Nephron (organoid): ENCODE measurements at regions not wholly inside any gene's neighbourhood (a gene's known extent, or its start where the extent isn't known, plus 50 kb on each side); places are given as distances from the start of the nearest gene placed in this dataset.
"Not testable (repeated sequence)": the region's sequence is repeated elsewhere in the genome, so short reads cannot be mapped to it uniquely, and the experiment has no call there.

Experiments used
- H3K27ac Mint-ChIP-seq, 3 experiments: 2 replicates each; pipeline ENCODE4 v1.8.0; 2020; ENCODE audit warnings: mixed read lengths in 3 of 3, mild to moderate bottlenecking in 2 of 3, moderate library complexity in 1 of 3
- H3K27me3 Mint-ChIP-seq: 2 replicates; pipeline ENCODE4 v1.8.0; 2021; ENCODE audit warnings: low read depth, mild to moderate bottlenecking, moderate library complexity, mixed read lengths
- H3K36me3 Mint-ChIP-seq: 2 replicates; pipeline ENCODE4 v1.8.0; 2020; ENCODE audit warnings: low read depth, mixed read lengths
- H3K4me1 Mint-ChIP-seq: 2 replicates; pipeline ENCODE4 v1.8.0; 2020; ENCODE audit warnings: mixed read lengths
- H3K4me3 Mint-ChIP-seq, 3 experiments: 2 replicates each; pipeline ENCODE4 v1.8.0; 2020; ENCODE audit warnings: mild to moderate bottlenecking in 3 of 3, mixed read lengths in 3 of 3, moderate library complexity in 2 of 3
- H3K9me3 Mint-ChIP-seq: 2 replicates; pipeline ENCODE4 v1.8.0; 2020; ENCODE audit warnings: mixed read lengths
- CTCF ChIP-seq, 3 experiments: fragments of 200-600 bp; sonication (generic); IDR thresholded peaks; one replicate each; pipeline ENCODE4 v1.5.0; 2021; ENCODE audit warnings: antibody characterized with exemption in 3 of 3; ENCODE audit not compliant: unreplicated experiment in 3 of 3

DNA sequence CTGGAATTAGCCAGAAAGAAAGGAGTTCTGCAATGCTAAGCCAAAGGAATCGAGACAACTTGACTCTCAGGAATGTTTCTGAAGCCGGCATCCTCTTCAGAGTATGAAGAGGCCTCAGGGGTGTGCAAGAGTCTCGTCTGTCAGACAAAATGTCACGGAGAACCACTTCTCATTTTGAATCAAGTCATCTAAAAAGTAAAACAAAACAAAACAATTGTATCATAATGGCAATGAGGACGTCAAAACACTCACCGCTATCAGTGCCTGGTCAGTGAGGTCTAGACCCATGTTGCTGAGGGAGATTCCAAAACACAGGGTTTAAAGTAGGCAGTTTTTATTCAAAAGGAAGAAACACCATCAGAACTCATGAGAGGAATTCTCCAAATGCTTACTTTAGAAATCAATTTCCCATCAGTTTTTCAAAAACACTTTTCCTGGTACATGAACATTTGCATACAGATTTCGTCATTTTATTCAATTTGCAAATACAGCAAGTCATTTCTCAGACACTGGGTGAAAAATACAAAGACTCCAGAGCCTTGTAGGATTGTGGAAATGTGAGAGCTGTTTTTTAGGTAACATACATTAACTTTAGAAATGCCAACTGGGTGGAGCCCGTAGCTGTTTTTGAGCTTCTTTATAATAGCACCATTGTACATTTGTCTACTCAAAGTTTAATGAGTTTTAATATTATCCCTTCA lies 89.5 kb upstream of the MAP3K1 start:
- Mint-ChIP-seq H3K4me1 (no peaks in the 10 kb centered on the region), H3K27me3 (peaks cover 4% of the 10 kb centered on the region), H3K9me3 (no peaks in the 10 kb centered on the region), H3K4me3 (no peak overlapping the region), H3K27ac (no peak overlapping the region), H3K36me3 (no peaks in the 10 kb centered on the region)
- TF ChIP-seq CTCF (IDR thresholded peaks at IDR 0.05; ENCODE audit: unreplicated experiment in 3 of 3) = no peak

DNA sequence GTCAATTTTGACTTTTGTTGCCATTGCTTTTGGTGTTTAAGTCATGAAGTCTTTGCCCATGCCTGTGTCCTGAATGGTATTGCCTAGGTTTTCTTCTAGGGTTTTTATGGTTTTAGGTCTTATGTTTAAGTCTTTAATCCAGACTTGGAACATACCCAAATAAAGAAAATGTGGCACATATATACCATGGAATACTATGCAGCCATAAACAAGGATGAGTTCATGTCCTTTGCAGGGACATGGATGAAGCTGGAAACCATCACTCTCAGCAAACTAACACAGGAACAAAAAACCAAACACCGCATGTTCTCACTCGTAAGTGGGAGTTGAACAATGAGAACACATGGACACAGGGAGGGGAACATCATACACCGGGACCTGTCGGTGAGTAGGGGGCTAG lies 90.5 kb upstream of the MAP3K1 start:
- not testable (repeated sequence) for H3K9me3 Mint-ChIP-seq, H3K27me3 Mint-ChIP-seq, H3K27ac Mint-ChIP-seq, H3K36me3 Mint-ChIP-seq, H3K4me1 Mint-ChIP-seq, H3K4me3 Mint-ChIP-seq

DNA sequence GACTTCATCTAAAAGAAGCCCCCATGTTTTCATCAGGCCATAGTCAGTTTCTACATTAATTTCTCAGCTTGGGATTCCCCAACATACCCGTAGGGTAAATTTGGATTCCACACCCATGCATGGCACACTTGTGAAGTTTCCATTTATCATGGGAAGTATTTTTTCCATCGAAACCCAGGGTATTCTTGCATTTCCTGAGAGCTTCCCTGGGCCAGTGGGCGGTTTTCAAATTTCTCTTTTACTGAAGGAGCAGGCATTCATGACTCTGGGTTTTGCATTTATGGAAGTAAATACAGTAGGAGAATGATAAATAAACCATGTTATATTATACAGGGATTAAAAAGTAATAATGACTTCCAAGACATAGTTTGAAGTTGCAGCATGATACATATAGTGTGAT lies 93.0 kb upstream of the MAP3K1 start:
- Mint-ChIP-seq H3K4me3 (no peak overlapping the region), H3K27me3 (no peaks in the 10 kb centered on the region), H3K4me1 (peaks cover 5% of the 10 kb centered on the region), H3K27ac (no peak overlapping the region), H3K9me3 (no peaks in the 10 kb centered on the region), H3K36me3 (no peaks in the 10 kb centered on the region)
- TF ChIP-seq CTCF (IDR thresholded peaks at IDR 0.05; ENCODE audit: unreplicated experiment in 3 of 3) = no peak

- peak overlapping the region; percentile 45 to 58 (median 52) for H3K27ac Mint-ChIP-seq
- no peaks in the 10 kb centered on the region for H3K36me3 Mint-ChIP-seq
- H3K9me3 Mint-ChIP-seq = no peaks in the 10 kb centered on the region
- H3K4me3 Mint-ChIP-seq = no peak overlapping the region
- H3K4me1 Mint-ChIP-seq = peaks cover 12% of the 10 kb centered on the region
- TF ChIP-seq CTCF (IDR thresholded peaks at IDR 0.05; ENCODE audit: unreplicated experiment in 3 of 3) = no peak
- no peaks in the 10 kb centered on the region for H3K27me3 Mint-ChIP-seq
Observed at GRCh38 chr5:56717253-56717987, 97.9 kb upstream of the MAP3K1 start.

GRCh38 chr5:56715986-56716385 lies 99.4 kb upstream of the MAP3K1 start:
- peaks cover 12% of the 10 kb centered on the region for H3K4me1 Mint-ChIP-seq
- H3K27ac Mint-ChIP-seq = no peak overlapping the region
- H3K27me3 Mint-ChIP-seq = no peaks in the 10 kb centered on the region
- H3K36me3 Mint-ChIP-seq = no peaks in the 10 kb centered on the region
- TF ChIP-seq CTCF (IDR thresholded peaks at IDR 0.05; ENCODE audit: unreplicated experiment in 3 of 3) = no peak
- no peak overlapping the region for H3K4me3 Mint-ChIP-seq
- H3K9me3 Mint-ChIP-seq = no peaks in the 10 kb centered on the region

DNA sequence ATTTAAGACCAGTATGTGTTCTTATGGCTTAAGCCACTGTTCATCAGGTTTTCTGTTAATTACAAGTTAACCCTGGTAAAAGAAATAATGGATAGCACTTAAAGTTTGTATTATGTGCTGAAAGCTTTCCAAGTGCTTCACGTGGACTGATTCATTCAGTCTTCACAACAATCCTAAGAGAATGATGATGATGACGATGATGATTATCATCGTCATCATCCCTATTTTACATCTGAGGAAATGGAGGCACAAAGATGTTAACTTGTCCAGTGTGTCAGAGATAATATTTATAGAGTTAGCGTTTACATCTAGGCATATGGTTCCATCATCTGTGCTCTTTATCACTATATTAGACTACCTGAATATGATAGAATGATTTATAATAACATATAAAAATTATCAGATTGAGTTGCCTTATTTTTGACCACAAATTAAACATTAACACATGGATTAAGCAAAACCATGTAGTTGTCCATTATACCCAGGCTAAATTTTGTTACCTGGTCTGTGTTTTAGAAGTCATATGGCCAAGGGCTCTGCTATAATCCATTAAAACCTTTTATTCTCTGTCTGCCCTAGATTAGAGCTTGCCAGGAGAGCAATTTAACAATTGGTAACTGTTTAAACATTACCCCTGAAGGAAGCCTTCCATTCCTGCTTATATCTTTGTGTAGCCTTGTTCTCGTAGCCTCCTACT lies 102.3 kb upstream of the MAP3K1 start:
- H3K4me3 Mint-ChIP-seq = no peak overlapping the region
- no peaks in the 10 kb centered on the region for H3K27me3 Mint-ChIP-seq
- no peaks in the 10 kb centered on the region for H3K36me3 Mint-ChIP-seq
- TF ChIP-seq CTCF (IDR thresholded peaks at IDR 0.05; ENCODE audit: unreplicated experiment in 3 of 3) = no peak
- H3K9me3 Mint-ChIP-seq = peaks cover 6% of the 10 kb centered on the region
- H3K27ac Mint-ChIP-seq = peak overlapping the region; percentile 2 to 20 (median 3)
- peaks cover 12% of the 10 kb centered on the region for H3K4me1 Mint-ChIP-seq
